Osteoblast (primary cell): ENCODE measurements at regions not wholly inside any gene's neighbourhood (a gene's known extent, or its start where the extent isn't known, plus 50 kb on each side); places are given as distances from the start of the nearest gene placed in this dataset.
A peak's percentile ranks its signal among the peaks of the same experiment; 100 is the strongest.

ENCODE experiments used
- DNase-seq: peaks from one replicate; pipeline ENCODE4 v3.0.0; 2011; ENCODE audit warnings: low spot score, mixed read lengths; ENCODE audit not compliant: insufficient read length; ENCODE audit errors: missing footprints
- H2AFZ ChIP-seq: 2 replicates; pipeline ENCODE4 v1.6.0; 2011; ENCODE audit warnings: mild to moderate bottlenecking, low read length
- H3K27ac ChIP-seq: 2 replicates; pipeline ENCODE4 v1.5.1; 2011; ENCODE audit warnings: mild to moderate bottlenecking, low read depth, low read length, moderate library complexity
- H3K27me3 ChIP-seq: 2 replicates; pipeline ENCODE4 v1.6.0; 2012; ENCODE audit warnings: mild to moderate bottlenecking, control low read depth, inconsistent platforms, low read length, moderate library complexity; ENCODE audit not compliant: insufficient read depth
- H3K36me3 ChIP-seq: 2 replicates; pipeline ENCODE4 v1.5.1; 2011; ENCODE audit warnings: mild to moderate bottlenecking, low read length, control low read depth, moderate library complexity; ENCODE audit not compliant: insufficient read depth
- H3K4me1 ChIP-seq: 2 replicates; pipeline ENCODE4 v1.5.1; 2011; ENCODE audit warnings: mild to moderate bottlenecking, low read length, control low read depth, moderate library complexity; ENCODE audit not compliant: insufficient read depth
- H3K4me2 ChIP-seq: 2 replicates; pipeline ENCODE4 v1.6.0; 2011; ENCODE audit warnings: mild to moderate bottlenecking, low read length; ENCODE audit not compliant: insufficient read depth
- H3K4me3 ChIP-seq: fragments of 200-600 bp; sonication (generic); 3 replicates; pipeline ENCODE4 v1.5.1; 2012; ENCODE audit warnings: mild to moderate bottlenecking, low read length, inconsistent platforms; ENCODE audit not compliant: insufficient read depth
- H3K79me2 ChIP-seq: 2 replicates; pipeline ENCODE4 v1.6.0; 2012; ENCODE audit warnings: mild to moderate bottlenecking, low read length, control low read depth, inconsistent platforms; ENCODE audit not compliant: insufficient read depth
- H3K9me3 ChIP-seq: 2 replicates; pipeline ENCODE4 v1.5.1; 2011; ENCODE audit warnings: low read depth, low read length, control low read depth
- H4K20me1 ChIP-seq: 2 replicates; pipeline ENCODE4 v1.6.0; 2012; ENCODE audit warnings: mild to moderate bottlenecking, low read length, control low read depth; ENCODE audit not compliant: insufficient read depth
- TF ChIP-seq, protein P1 (sequence below): IDR thresholded peaks from 2 replicates; pipeline ENCODE4 v1.5.1; 2011; ENCODE audit warnings: mild to moderate bottlenecking, low read depth, low read length, moderate library complexity; ENCODE audit errors: extremely low read depth

- no peak overlapping the region for H3K27ac ChIP-seq
- H3K4me2 ChIP-seq: no peak overlapping the region
- TF ChIP-seq, protein P1, sequence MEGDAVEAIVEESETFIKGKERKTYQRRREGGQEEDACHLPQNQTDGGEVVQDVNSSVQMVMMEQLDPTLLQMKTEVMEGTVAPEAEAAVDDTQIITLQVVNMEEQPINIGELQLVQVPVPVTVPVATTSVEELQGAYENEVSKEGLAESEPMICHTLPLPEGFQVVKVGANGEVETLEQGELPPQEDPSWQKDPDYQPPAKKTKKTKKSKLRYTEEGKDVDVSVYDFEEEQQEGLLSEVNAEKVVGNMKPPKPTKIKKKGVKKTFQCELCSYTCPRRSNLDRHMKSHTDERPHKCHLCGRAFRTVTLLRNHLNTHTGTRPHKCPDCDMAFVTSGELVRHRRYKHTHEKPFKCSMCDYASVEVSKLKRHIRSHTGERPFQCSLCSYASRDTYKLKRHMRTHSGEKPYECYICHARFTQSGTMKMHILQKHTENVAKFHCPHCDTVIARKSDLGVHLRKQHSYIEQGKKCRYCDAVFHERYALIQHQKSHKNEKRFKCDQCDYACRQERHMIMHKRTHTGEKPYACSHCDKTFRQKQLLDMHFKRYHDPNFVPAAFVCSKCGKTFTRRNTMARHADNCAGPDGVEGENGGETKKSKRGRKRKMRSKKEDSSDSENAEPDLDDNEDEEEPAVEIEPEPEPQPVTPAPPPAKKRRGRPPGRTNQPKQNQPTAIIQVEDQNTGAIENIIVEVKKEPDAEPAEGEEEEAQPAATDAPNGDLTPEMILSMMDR: no peak
- no peaks in the 10 kb centered on the region for H3K36me3 ChIP-seq
- H3K27me3 ChIP-seq: no peaks in the 10 kb centered on the region
- H3K4me1 ChIP-seq: no peaks in the 10 kb centered on the region
- H4K20me1 ChIP-seq: no peaks in the 10 kb centered on the region
- H3K4me3 ChIP-seq: no peak overlapping the region
- H2AFZ ChIP-seq: peak overlapping the region; percentile 19
- DNase-seq: no peak
- H3K79me2 ChIP-seq: no peaks in the 10 kb centered on the region
- no peaks in the 10 kb centered on the region for H3K9me3 ChIP-seq
These were observed 255.8 kb downstream of the TGFB2 start for GRCh38 chr1:218600968-218601367.

- TF ChIP-seq, protein P1: no peak
- Histone ChIP-seq H3K4me2 (no peak overlapping the region), H3K9me3 (no peaks in the 10 kb centered on the region), H4K20me1 (no peaks in the 10 kb centered on the region), H3K4me3 (no peak overlapping the region), H2AFZ (no peak overlapping the region), H3K79me2 (no peaks in the 10 kb centered on the region), H3K27me3 (no peaks in the 10 kb centered on the region), H3K36me3 (no peaks in the 10 kb centered on the region), H3K27ac (no peak overlapping the region), H3K4me1 (no peaks in the 10 kb centered on the region)
- DNase-seq: no peak
These were observed 259.1 kb downstream of the TGFB2 start for GRCh38 chr1:218604217-218604616.

DNA sequence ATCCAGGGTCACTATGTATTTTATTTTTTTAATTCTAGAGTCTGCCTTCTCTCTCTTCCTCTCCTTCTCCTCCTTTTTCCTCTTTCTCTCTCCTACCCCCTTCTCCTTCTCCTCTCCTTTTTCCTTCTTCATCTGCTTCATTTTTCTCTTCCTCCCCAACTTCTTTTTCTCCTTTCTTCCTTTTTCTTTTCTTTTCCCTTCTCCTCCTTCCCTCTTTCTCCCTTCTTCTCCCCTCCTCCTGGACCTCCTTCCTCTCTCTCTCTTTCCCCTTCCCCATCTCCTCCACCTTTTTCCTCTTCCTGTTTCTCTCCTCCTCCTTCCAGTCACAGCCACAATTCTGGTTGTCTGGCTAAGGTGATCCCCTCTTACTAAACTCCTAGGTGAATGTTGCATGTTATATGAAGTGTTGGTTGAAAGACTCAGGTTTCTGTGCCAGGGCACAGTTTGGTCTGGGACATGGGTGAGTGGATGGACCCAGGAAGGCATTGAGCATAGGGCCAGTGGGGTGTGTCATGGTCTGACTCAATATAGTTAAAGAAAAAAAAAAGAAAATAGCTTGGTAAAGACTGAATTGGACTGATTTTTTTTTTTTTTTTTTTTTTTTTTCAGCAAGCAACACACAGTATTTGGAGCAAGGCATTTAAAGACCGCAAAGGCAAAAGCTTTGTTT is 266.9 kb downstream of the TGFB2 start:
- DNase-seq: no peak
- Histone ChIP-seq H3K79me2 (no peaks in the 10 kb centered on the region), H4K20me1 (no peaks in the 10 kb centered on the region), H3K4me1 (no peaks in the 10 kb centered on the region), H2AFZ (no peak overlapping the region), H3K27me3 (no peaks in the 10 kb centered on the region), H3K27ac (no peak overlapping the region), H3K4me3 (no peak overlapping the region), H3K4me2 (no peak overlapping the region), H3K36me3 (no peaks in the 10 kb centered on the region), H3K9me3 (no peaks in the 10 kb centered on the region)
- TF ChIP-seq, protein P1: no peak

- DNase-seq: no peak
- no peaks in the 10 kb centered on the region for H4K20me1 ChIP-seq
- no peaks in the 10 kb centered on the region for H3K9me3 ChIP-seq
- H3K4me2 ChIP-seq: no peak overlapping the region
- H3K4me3 ChIP-seq: no peak overlapping the region
- H3K79me2 ChIP-seq: no peaks in the 10 kb centered on the region
- H3K27me3 ChIP-seq: no peaks in the 10 kb centered on the region
- H2AFZ ChIP-seq: no peak overlapping the region
- no peaks in the 10 kb centered on the region for H3K36me3 ChIP-seq
- H3K27ac ChIP-seq: no peak overlapping the region
- H3K4me1 ChIP-seq: no peaks in the 10 kb centered on the region
- TF ChIP-seq, protein P1: no peak
These were observed 268.0 kb downstream of the TGFB2 start for GRCh38 chr1:218613105-218613504.
